Fibroblast of lung (primary cell): ENCODE measurements at regions not wholly inside any gene's neighbourhood (a gene's known extent, or its start where the extent isn't known, plus 50 kb on each side); places are given as distances from the start of the nearest gene placed in this dataset.

Source experiments
- CTCF ChIP-seq, 2 donors: IDR thresholded peaks in 1 of 2; conservative IDR thresholded peaks in 1 of 2; 1 replicate in 1 of 2; 2 replicates in 1 of 2; pipeline ENCODE4 v1.5.1; 2011 to 2012; ENCODE audit warnings: low read length in 2 of 2, control low read depth in 1 of 2, inconsistent platforms in 1 of 2, low read depth in 1 of 2, mild to moderate bottlenecking in 1 of 2
- EZH2 ChIP-seq: IDR thresholded peaks from 2 replicates; pipeline ENCODE4 v1.5.1; 2012; ENCODE audit warnings: low read length, control low read depth, mild to moderate bottlenecking; ENCODE audit errors: missing control alignments

DNA sequence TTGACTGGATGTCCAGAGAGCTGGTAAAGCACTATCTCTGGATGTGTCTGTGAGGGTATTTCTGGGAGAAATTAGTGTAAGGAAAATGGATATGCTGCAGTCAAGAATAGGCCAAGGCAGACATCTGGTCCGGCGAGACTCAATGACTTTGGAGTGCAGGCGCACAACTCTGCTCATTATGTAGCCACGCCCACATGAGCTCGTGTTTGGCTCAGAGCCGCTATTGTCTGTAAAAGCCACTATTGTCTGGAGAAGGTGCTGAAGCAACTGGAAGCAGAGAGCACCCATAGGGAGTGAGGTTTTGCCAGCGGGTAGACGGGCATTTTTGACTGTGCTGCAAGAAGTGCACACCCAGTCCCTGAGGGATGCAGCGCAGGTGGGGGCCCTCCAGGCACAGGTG lies 305.0 kb upstream of the POU3F2 start:
- no peak for TF ChIP-seq CTCF (conservative IDR thresholded peaks at IDR 0.05 in 1 of 2, IDR thresholded peaks at IDR 0.05 in 1 of 2; ENCODE audit: low read depth in 1 of 2, low read length in 2 of 2)
- TF ChIP-seq EZH2 = no peak
